ENCODE measurements at regions not wholly inside any gene's neighbourhood (a gene's known extent, or its start where the extent isn't known, plus 50 kb on each side); places are given as distances from the start of the nearest gene placed in this dataset.

DNA sequence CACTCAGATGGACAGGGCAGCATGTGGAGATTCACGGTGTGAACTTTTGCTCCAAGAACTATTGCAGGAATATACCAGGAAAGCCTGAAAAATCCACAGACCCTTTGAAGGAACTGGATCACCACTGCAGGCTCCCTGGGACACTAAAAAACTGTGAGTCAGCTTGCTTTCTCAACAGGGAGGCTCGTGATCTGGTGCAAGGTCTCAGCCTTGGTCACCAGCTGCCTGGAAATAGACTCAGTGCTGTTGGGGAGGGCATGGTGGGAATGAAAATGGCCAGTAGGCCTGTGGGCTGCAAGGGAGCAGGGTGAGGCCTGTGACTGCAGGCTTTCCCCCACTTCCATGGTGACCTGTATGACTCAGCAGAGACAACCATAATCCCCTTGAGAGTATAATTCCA, 426.4 kb upstream of the RPS6KA3 start:
- TF ChIP-seq NR3C1 (CRISPR knock-in tag; conservative IDR thresholded peaks at IDR 0.05; ENCODE audit: low read depth) (no peak), CTCF (IDR thresholded peaks at IDR 0.05) (no peak), FOXP1 (CRISPR knock-in tag; IDR thresholded peaks at IDR 0.05; ENCODE audit: borderline replicate concordance) (no peak), HMGXB4 (CRISPR knock-in tag; IDR thresholded peaks at IDR 0.05) (no peak)
- TF ChIP-seq, protein P1, sequence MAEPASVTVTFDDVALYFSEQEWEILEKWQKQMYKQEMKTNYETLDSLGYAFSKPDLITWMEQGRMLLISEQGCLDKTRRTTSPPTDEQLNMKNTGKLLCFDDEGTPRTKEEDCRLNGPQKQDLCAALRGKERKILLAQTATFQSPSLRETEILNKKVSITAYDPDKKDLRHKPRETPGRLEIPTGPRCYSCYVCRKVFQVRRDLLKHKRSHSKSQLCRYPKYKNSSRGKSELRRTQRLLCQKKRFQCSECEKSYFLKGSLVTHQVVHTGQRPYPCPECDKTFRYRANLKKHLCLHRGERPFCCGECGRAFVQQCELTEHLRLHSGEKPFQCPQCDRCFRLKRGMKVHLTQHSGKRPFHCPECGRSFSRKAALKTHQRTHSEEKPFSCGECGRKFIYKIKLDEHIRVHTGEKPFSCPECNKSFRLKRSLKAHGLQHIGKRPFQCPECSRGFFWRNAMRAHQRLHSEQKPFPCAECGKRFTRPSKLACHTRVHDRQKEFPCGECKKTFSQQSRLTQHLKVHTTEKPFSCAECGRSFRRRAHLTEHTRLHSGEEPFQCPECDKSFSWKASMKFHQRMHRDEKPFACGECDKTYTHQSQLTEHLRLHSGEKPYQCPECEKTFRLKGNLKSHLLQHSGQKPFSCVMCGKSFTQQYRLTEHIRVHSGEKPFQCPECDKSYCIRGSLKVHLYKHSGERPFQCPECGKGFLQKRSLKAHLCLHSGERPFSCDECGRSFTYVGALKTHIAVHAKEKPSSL (CRISPR knock-in tag; conservative IDR thresholded peaks at IDR 0.05): no peak

Data from WTC11 (cell line).